ENCODE measurements at regions not wholly inside any gene's neighbourhood (a gene's known extent, or its start where the extent isn't known, plus 50 kb on each side); places are given as distances from the start of the nearest gene placed in this dataset.
"Not testable (repeated sequence)": the region's sequence is repeated elsewhere in the genome, so short reads cannot be mapped to it uniquely, and the experiment has no call there.

DNA sequence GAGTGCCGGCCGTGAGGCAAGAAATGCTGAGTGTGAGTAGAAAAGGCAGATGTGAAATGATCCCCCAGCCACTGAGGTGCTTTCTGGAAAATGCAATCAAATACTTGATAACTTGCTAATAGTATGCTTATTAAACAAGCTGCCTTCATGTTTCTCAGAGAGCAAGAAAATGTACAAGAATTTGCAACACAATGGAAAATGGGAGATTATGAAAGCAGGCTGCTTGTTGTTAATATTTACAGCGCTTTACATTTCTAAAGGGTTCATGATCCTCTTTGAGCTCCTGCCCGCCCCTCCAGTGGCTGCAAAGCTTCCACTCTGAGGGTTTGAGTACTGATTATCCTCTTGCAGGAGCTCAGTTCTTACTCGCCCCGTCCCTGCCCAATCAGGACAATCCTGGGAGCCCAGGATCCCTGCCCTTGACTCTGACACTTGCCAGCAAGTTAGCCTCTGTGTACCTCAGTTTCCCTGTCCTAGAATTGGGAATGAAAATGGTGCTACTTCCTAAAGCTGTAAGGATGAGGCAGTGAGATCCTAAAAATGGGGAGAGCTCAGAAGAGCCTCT is 645.1 kb downstream of the TBC1D22A start:
- H3K27me3 ChIP-seq (ENCODE audit: control insufficient read depth in 3 of 3, insufficient read depth in 3 of 3, low read depth in 1 of 3, low read length in 3 of 3) = peaks cover 0 to 7% (median 1%) of the 10 kb centered on the region in 3 experiments
- no peak overlapping the region for H3K23ac ChIP-seq (ENCODE audit: low read depth, low read length, poor library complexity)
- H3K18ac ChIP-seq (ENCODE audit: low read length) = no peak overlapping the region
- no peak overlapping the region for H2AK5ac ChIP-seq (ENCODE audit: low read depth, low read length)
- no peak for DNase-seq (ENCODE audit: low spot score)
- H3K36me3 ChIP-seq (replicated peaks in 1 of 2; ENCODE audit: control insufficient read depth in 2 of 2, insufficient read depth in 2 of 2, low read length in 2 of 2) = no peaks in the 10 kb centered on the region
- no peak overlapping the region for H3K4me2 ChIP-seq (ENCODE audit: insufficient read depth, low read length, poor library complexity, severe bottlenecking)
- no peak overlapping the region for H3K9ac ChIP-seq (ENCODE audit: low read depth, low read length, poor library complexity)
- H2BK12ac ChIP-seq (ENCODE audit: low read length) = no peak overlapping the region
- H3K4me3 ChIP-seq (ENCODE audit: low read length in 2 of 2) = no peak overlapping the region
- H3K14ac ChIP-seq (ENCODE audit: low read length) = no peak overlapping the region
- WGBS, 2 donors (ENCODE audit: extremely low coverage in 2 of 2, insufficient read length in 2 of 2, insufficient replicate concordance in 1 of 2) = no CpG with 5 or more reads among the region's 6 CpGs
- no peak overlapping the region for H4K8ac ChIP-seq (ENCODE audit: low read depth, low read length)
- H3K79me1 ChIP-seq (ENCODE audit: low read depth, low read length) = peaks cover 2% of the 10 kb centered on the region
- no peak overlapping the region for H4K91ac ChIP-seq (ENCODE audit: low read depth, low read length, poor library complexity)
- H3K4me1 ChIP-seq (ENCODE audit: control insufficient read depth in 2 of 2, insufficient read depth in 1 of 2, low read depth in 1 of 2, low read length in 2 of 2) = no peaks in the 10 kb centered on the region
- no peak overlapping the region for H2BK120ac ChIP-seq (ENCODE audit: low read depth, low read length)
- no peak overlapping the region for H3K4ac ChIP-seq (ENCODE audit: low read length)
- no peak overlapping the region for H2BK5ac ChIP-seq (ENCODE audit: low read length)
- no peak overlapping the region for H2BK15ac ChIP-seq (ENCODE audit: low read length)
- peaks cover 0 to 60% of the 10 kb centered on the region in 2 donors for H3K9me3 ChIP-seq (replicated peaks in 1 of 2; ENCODE audit: control insufficient read depth in 2 of 2, insufficient read depth in 1 of 2, low read depth in 1 of 2, low read length in 2 of 2)
- no peak overlapping the region for H3K27ac ChIP-seq (replicated peaks; ENCODE audit: low read length)
- H2AFZ ChIP-seq (ENCODE audit: low read length) = no peak overlapping the region

DNA sequence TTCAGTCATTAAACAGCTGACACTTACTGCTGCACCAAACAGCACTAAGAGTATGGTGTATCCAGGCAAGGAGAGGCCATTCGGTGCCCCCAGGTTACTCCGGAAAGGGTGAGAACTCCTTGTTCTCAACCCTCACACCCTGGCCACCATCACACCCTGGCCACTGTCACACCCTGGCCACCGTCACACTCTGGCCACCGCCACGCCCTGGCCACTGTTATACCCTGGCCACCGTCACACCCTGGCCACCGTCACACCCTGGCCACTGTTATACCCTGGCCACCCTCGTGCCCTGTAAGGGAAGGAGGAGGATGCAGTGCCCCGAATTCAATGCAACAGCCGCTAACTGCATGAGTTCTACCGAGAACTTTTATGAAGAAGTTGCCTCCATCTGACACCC is 644.4 kb downstream of the TBC1D22A start:
- H3K14ac ChIP-seq (ENCODE audit: low read length) = no peak overlapping the region
- no peak overlapping the region for H4K91ac ChIP-seq (ENCODE audit: low read depth, low read length, poor library complexity)
- H3K4me2 ChIP-seq (ENCODE audit: insufficient read depth, low read length, poor library complexity, severe bottlenecking) = no peak overlapping the region
- H2BK120ac ChIP-seq (ENCODE audit: low read depth, low read length) = no peak overlapping the region
- no peak overlapping the region for H3K23ac ChIP-seq (ENCODE audit: low read depth, low read length, poor library complexity)
- H2BK5ac ChIP-seq (ENCODE audit: low read length) = no peak overlapping the region
- DNase-seq (ENCODE audit: low spot score) = no peak
- WGBS, 2 donors (ENCODE audit: extremely low coverage in 2 of 2, insufficient read length in 2 of 2, insufficient replicate concordance in 1 of 2) = no CpG with 5 or more reads among the region's 11 CpGs
- H3K27me3 ChIP-seq (ENCODE audit: control insufficient read depth in 3 of 3, insufficient read depth in 3 of 3, low read depth in 1 of 3, low read length in 3 of 3) = peaks cover 0 to 7% (median 1%) of the 10 kb centered on the region in 3 experiments
- H3K9me3 ChIP-seq (replicated peaks in 1 of 2; ENCODE audit: control insufficient read depth in 2 of 2, insufficient read depth in 1 of 2, low read depth in 1 of 2, low read length in 2 of 2) = peaks cover 0 to 62% of the 10 kb centered on the region in 2 donors
- H3K18ac ChIP-seq (ENCODE audit: low read length) = no peak overlapping the region
- H3K4me3 ChIP-seq (ENCODE audit: low read length in 2 of 2) = no peak overlapping the region
- H3K79me1 ChIP-seq (ENCODE audit: low read depth, low read length) = peaks cover 2% of the 10 kb centered on the region
- no peaks in the 10 kb centered on the region for H3K4me1 ChIP-seq (ENCODE audit: control insufficient read depth in 2 of 2, insufficient read depth in 1 of 2, low read depth in 1 of 2, low read length in 2 of 2)
- H2BK12ac ChIP-seq (ENCODE audit: low read length) = no peak overlapping the region
- H2BK15ac ChIP-seq (ENCODE audit: low read length) = no peak overlapping the region
- H3K9ac ChIP-seq (ENCODE audit: low read depth, low read length, poor library complexity) = no peak overlapping the region
- H3K4ac ChIP-seq (ENCODE audit: low read length) = no peak overlapping the region
- no peak overlapping the region for H2AFZ ChIP-seq (ENCODE audit: low read length)
- peak overlapping the region; percentile 50 for H4K8ac ChIP-seq (ENCODE audit: low read depth, low read length)
- no peak overlapping the region for H3K27ac ChIP-seq (replicated peaks; ENCODE audit: low read length)
- no peaks in the 10 kb centered on the region for H3K36me3 ChIP-seq (replicated peaks in 1 of 2; ENCODE audit: control insufficient read depth in 2 of 2, insufficient read depth in 2 of 2, low read length in 2 of 2)
- no peak overlapping the region for H2AK5ac ChIP-seq (ENCODE audit: low read depth, low read length)

DNA sequence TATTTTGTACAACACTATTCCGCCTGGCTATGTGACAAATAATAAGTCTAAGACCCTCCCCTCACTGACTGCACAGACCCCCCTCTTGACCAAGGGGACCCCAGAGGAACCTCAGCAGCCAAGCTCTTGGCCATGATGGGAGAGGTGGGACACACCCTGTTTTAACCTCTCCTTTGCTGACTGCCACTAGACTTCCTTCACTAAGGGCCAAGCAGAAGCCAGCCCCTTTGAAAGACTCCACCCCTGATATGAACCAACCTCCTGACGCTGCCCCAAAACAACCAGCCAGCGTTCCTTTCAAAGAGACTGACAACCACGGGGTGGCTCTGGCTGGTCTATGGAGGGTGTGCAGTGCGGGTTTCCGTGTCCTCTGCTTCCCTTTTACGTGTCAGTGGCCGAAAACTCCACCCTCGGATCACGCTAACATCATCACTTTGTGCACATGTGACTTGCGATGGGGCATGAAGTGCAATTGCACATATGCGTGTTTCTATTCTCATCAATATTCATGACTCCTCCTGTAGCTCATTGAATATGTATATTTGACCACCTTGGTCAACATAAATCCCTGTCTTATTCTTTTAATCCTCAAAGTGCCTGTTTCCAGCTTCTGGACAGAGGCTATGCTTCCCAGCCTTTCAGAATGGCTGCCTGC is 643.9 kb downstream of the TBC1D22A start:
- no peak overlapping the region for H2BK5ac ChIP-seq (ENCODE audit: low read length)
- no peak overlapping the region for H3K4ac ChIP-seq (ENCODE audit: low read length)
- H3K4me1 ChIP-seq (ENCODE audit: control insufficient read depth in 2 of 2, insufficient read depth in 1 of 2, low read depth in 1 of 2, low read length in 2 of 2) = no peaks in the 10 kb centered on the region
- H3K36me3 ChIP-seq (replicated peaks in 1 of 2; ENCODE audit: control insufficient read depth in 2 of 2, insufficient read depth in 2 of 2, low read length in 2 of 2) = no peaks in the 10 kb centered on the region
- H2AFZ ChIP-seq (ENCODE audit: low read length) = no peak overlapping the region
- peaks cover 2% of the 10 kb centered on the region for H3K79me1 ChIP-seq (ENCODE audit: low read depth, low read length)
- H2AK5ac ChIP-seq (ENCODE audit: low read depth, low read length) = no peak overlapping the region
- H3K27me3 ChIP-seq (ENCODE audit: control insufficient read depth in 3 of 3, insufficient read depth in 3 of 3, low read depth in 1 of 3, low read length in 3 of 3) = peaks cover 0 to 8% (median 1%) of the 10 kb centered on the region in 3 experiments
- no peak overlapping the region for H4K8ac ChIP-seq (ENCODE audit: low read depth, low read length)
- H3K4me2 ChIP-seq (ENCODE audit: insufficient read depth, low read length, poor library complexity, severe bottlenecking) = no peak overlapping the region
- no peak overlapping the region for H3K18ac ChIP-seq (ENCODE audit: low read length)
- H3K4me3 ChIP-seq (ENCODE audit: low read length in 2 of 2) = no peak overlapping the region
- H3K9ac ChIP-seq (ENCODE audit: low read depth, low read length, poor library complexity) = no peak overlapping the region
- no peak for DNase-seq (ENCODE audit: low spot score)
- H2BK15ac ChIP-seq (ENCODE audit: low read length) = no peak overlapping the region
- H2BK120ac ChIP-seq (ENCODE audit: low read depth, low read length) = no peak overlapping the region
- peaks cover 0 to 65% of the 10 kb centered on the region in 2 donors for H3K9me3 ChIP-seq (replicated peaks in 1 of 2; ENCODE audit: control insufficient read depth in 2 of 2, insufficient read depth in 1 of 2, low read depth in 1 of 2, low read length in 2 of 2)
- WGBS, 2 donors (ENCODE audit: extremely low coverage in 2 of 2, insufficient read length in 2 of 2, insufficient replicate concordance in 1 of 2) = no CpG with 5 or more reads among the region's 12 CpGs
- no peak overlapping the region for H3K14ac ChIP-seq (ENCODE audit: low read length)
- no peak overlapping the region for H2BK12ac ChIP-seq (ENCODE audit: low read length)
- no peak overlapping the region for H3K23ac ChIP-seq (ENCODE audit: low read depth, low read length, poor library complexity)
- H3K27ac ChIP-seq (replicated peaks; ENCODE audit: low read length) = no peak overlapping the region
- H4K91ac ChIP-seq (ENCODE audit: low read depth, low read length, poor library complexity) = no peak overlapping the region

DNA sequence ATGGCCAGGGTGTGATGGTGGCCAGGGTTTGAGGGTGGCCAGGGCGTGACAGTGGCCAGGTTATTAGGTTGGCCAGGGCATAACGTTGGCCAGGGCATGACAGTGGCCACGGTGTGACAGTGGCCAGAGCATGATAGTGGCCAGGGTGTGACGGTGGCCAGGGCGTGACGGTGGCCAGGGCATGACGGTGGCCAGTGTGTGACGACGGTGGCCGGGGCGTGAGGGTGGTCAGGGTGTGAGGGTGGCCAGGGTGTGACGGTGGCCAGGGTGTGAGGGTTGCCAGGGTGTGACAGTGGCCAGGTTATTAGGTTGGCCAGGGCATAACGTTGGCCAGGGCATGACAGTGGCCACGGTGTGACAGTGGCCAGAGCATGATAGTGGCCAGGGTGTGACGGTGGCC is 642.8 kb downstream of the TBC1D22A start:
- H4K91ac ChIP-seq (ENCODE audit: low read depth, low read length, poor library complexity); H3K27ac ChIP-seq (replicated peaks; ENCODE audit: low read length); H3K4me1 ChIP-seq (ENCODE audit: control insufficient read depth in 2 of 2, insufficient read depth in 1 of 2, low read depth in 1 of 2, low read length in 2 of 2); H3K36me3 ChIP-seq (replicated peaks in 1 of 2; ENCODE audit: control insufficient read depth in 2 of 2, insufficient read depth in 2 of 2, low read length in 2 of 2); DNase-seq (ENCODE audit: low spot score); H2BK120ac ChIP-seq (ENCODE audit: low read depth, low read length); H2AFZ ChIP-seq (ENCODE audit: low read length); H2BK5ac ChIP-seq (ENCODE audit: low read length); H3K4me2 ChIP-seq (ENCODE audit: insufficient read depth, low read length, poor library complexity, severe bottlenecking); H2AK5ac ChIP-seq (ENCODE audit: low read depth, low read length); H2BK15ac ChIP-seq (ENCODE audit: low read length); H3K79me1 ChIP-seq (ENCODE audit: low read depth, low read length); H4K8ac ChIP-seq (ENCODE audit: low read depth, low read length); H3K23ac ChIP-seq (ENCODE audit: low read depth, low read length, poor library complexity); H3K18ac ChIP-seq (ENCODE audit: low read length); H3K14ac ChIP-seq (ENCODE audit: low read length); H3K4ac ChIP-seq (ENCODE audit: low read length); H2BK12ac ChIP-seq (ENCODE audit: low read length); H3K9ac ChIP-seq (ENCODE audit: low read depth, low read length, poor library complexity): not testable (repeated sequence)
- Histone ChIP-seq H3K4me3 (ENCODE audit: low read length in 2 of 2) (peak overlapping the region in 1 of 2 donors; percentile 26), H3K27me3 (ENCODE audit: control insufficient read depth in 3 of 3, insufficient read depth in 3 of 3, low read depth in 1 of 3, low read length in 3 of 3) (peaks cover 0 to 11% (median 1%) of the 10 kb centered on the region in 3 experiments), H3K9me3 (replicated peaks in 1 of 2; ENCODE audit: control insufficient read depth in 2 of 2, insufficient read depth in 1 of 2, low read depth in 1 of 2, low read length in 2 of 2) (peaks cover 0 to 66% of the 10 kb centered on the region in 2 donors)
- no CpG with 5 or more reads among the region's 15 CpGs for WGBS, 2 donors (ENCODE audit: extremely low coverage in 2 of 2, insufficient read length in 2 of 2, insufficient replicate concordance in 1 of 2)
